ENCODE measurements at regions not wholly inside any gene's neighbourhood (a gene's known extent, or its start where the extent isn't known, plus 50 kb on each side); places are given as distances from the start of the nearest gene placed in this dataset.

GRCh38 chr9:105828171-105828570 lies 133.8 kb downstream of the TMEM38B start:
- DNase-seq (ENCODE audit: extremely low spot score), result no peak
- TF ChIP-seq, protein P1, sequence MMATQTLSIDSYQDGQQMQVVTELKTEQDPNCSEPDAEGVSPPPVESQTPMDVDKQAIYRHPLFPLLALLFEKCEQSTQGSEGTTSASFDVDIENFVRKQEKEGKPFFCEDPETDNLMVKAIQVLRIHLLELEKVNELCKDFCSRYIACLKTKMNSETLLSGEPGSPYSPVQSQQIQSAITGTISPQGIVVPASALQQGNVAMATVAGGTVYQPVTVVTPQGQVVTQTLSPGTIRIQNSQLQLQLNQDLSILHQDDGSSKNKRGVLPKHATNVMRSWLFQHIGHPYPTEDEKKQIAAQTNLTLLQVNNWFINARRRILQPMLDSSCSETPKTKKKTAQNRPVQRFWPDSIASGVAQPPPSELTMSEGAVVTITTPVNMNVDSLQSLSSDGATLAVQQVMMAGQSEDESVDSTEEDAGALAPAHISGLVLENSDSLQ (IDR thresholded peaks at IDR 0.05), result no peak
- TF ChIP-seq HDGF (IDR thresholded peaks at IDR 0.05; ENCODE audit: borderline replicate concordance) (no peak), SP1 (IDR thresholded peaks at IDR 0.05) (no peak), SUZ12 (IDR thresholded peaks at IDR 0.05) (no peak), BHLHE40 (IDR thresholded peaks at IDR 0.05; ENCODE audit: borderline replicate concordance) (no peak), LEF1 (IDR thresholded peaks at IDR 0.05; ENCODE audit: borderline replicate concordance) (no peak), NFRKB (IDR thresholded peaks at IDR 0.05) (no peak), TARDBP (IDR thresholded peaks at IDR 0.05) (no peak), ZNF384 (IDR thresholded peaks at IDR 0.05) (no peak), CTBP1 (IDR thresholded peaks at IDR 0.05; ENCODE audit: borderline replicate concordance) (no peak), L3MBTL2 (conservative IDR thresholded peaks at IDR 0.05) (no peak), FOXA1 (IDR thresholded peaks at IDR 0.05) (no peak), FOXK2 (IDR thresholded peaks at IDR 0.05) (no peak), FOXM1 (IDR thresholded peaks at IDR 0.05; ENCODE audit: borderline replicate concordance) (no peak), ARNT (IDR thresholded peaks at IDR 0.05) (no peak), ELF4 (IDR thresholded peaks at IDR 0.05) (no peak)
- CTCF ChIA-PET, result no interaction called here
- POLR2A ChIA-PET, result no interaction called here

DNA sequence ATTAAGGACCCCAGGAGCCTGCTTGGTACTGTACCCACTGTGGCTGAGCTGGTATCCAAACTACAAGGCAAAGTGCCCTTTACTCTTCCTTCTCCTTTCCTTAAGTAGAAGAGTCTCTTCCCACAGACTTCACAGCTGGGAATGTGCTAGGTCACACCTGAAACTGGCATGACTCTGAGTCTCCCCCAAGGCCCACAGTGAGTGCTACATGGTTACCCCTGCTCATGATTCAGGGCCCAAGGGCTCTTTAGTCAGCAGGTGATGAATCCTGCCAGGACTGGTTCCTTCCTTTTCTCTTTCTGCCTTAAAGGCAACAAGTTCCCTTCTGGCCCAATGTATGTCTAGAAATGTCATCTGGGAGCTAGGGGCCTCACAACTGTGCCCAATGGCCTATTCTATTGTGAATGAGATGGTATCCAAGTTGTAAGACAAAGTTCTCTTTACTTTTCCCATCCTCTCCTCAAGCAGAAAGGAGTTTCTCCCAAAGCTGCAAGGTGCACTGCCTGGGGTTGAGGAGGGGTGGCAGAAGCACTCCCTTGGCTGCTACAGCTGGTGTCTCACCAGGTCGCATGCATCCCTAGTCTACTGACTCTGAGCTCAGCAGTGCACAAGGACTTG lies 134.4 kb downstream of the TMEM38B start:
- ChIA-PET CTCF (no interaction called here), POLR2A (no interaction called here)
- TF ChIP-seq HDGF (IDR thresholded peaks at IDR 0.05; ENCODE audit: borderline replicate concordance), result no peak
- no peak for TF ChIP-seq L3MBTL2 (conservative IDR thresholded peaks at IDR 0.05)
- no peak for TF ChIP-seq ZNF384 (IDR thresholded peaks at IDR 0.05)
- TF ChIP-seq CTBP1 (IDR thresholded peaks at IDR 0.05; ENCODE audit: borderline replicate concordance), result no peak
- TF ChIP-seq, protein P1 (IDR thresholded peaks at IDR 0.05), result no peak
- TF ChIP-seq TARDBP (IDR thresholded peaks at IDR 0.05), result no peak
- no peak for TF ChIP-seq ARNT (IDR thresholded peaks at IDR 0.05)
- TF ChIP-seq SUZ12 (IDR thresholded peaks at IDR 0.05), result no peak
- TF ChIP-seq LEF1 (IDR thresholded peaks at IDR 0.05; ENCODE audit: borderline replicate concordance), result no peak
- DNase-seq (ENCODE audit: extremely low spot score), result no peak

GRCh38 chr9:105830461-105830860 lies 136.1 kb downstream of the TMEM38B start:
- DNase-seq (ENCODE audit: extremely low spot score), result no peak
- ChIA-PET POLR2A (no interaction called here), CTCF (no interaction called here)

GRCh38 chr9:105832096-105832710 lies 137.9 kb downstream of the TMEM38B start:
- TF ChIP-seq CTBP1 (IDR thresholded peaks at IDR 0.05; ENCODE audit: borderline replicate concordance) (no peak), NFRKB (IDR thresholded peaks at IDR 0.05) (no peak), SUZ12 (IDR thresholded peaks at IDR 0.05) (no peak), BHLHE40 (IDR thresholded peaks at IDR 0.05; ENCODE audit: borderline replicate concordance) (no peak), SP1 (IDR thresholded peaks at IDR 0.05) (no peak), L3MBTL2 (conservative IDR thresholded peaks at IDR 0.05) (no peak), FOXK2 (IDR thresholded peaks at IDR 0.05) (no peak), LEF1 (IDR thresholded peaks at IDR 0.05; ENCODE audit: borderline replicate concordance) (no peak), TARDBP (IDR thresholded peaks at IDR 0.05) (no peak), FOXA1 (IDR thresholded peaks at IDR 0.05) (no peak), ZNF384 (IDR thresholded peaks at IDR 0.05) (no peak), FOXM1 (IDR thresholded peaks at IDR 0.05; ENCODE audit: borderline replicate concordance) (no peak), HDGF (IDR thresholded peaks at IDR 0.05; ENCODE audit: borderline replicate concordance) (no peak), ELF4 (IDR thresholded peaks at IDR 0.05) (no peak), ARNT (IDR thresholded peaks at IDR 0.05) (no peak)
- TF ChIP-seq, protein P1 (IDR thresholded peaks at IDR 0.05), result no peak
- CTCF ChIA-PET, result no interaction called here
- POLR2A ChIA-PET, result no interaction called here
- no peak for DNase-seq (ENCODE audit: extremely low spot score)

More at GRCh38 chr9:105830461-105830860, 136.1 kb downstream of the TMEM38B start:
- TF ChIP-seq L3MBTL2 (conservative IDR thresholded peaks at IDR 0.05) (no peak), FOXA1 (IDR thresholded peaks at IDR 0.05) (no peak), FOXK2 (IDR thresholded peaks at IDR 0.05) (no peak), BHLHE40 (IDR thresholded peaks at IDR 0.05; ENCODE audit: borderline replicate concordance) (no peak), SUZ12 (IDR thresholded peaks at IDR 0.05) (no peak), ELF4 (IDR thresholded peaks at IDR 0.05) (no peak), NFRKB (IDR thresholded peaks at IDR 0.05) (no peak)
- TF ChIP-seq, protein P1 (IDR thresholded peaks at IDR 0.05), result no peak

- TF ChIP-seq BHLHE40 (IDR thresholded peaks at IDR 0.05; ENCODE audit: borderline replicate concordance), result no peak
- no peak for TF ChIP-seq LEF1 (IDR thresholded peaks at IDR 0.05; ENCODE audit: borderline replicate concordance)
- TF ChIP-seq, protein P1 (IDR thresholded peaks at IDR 0.05), result no peak
- TF ChIP-seq SUZ12 (IDR thresholded peaks at IDR 0.05), result no peak
- TF ChIP-seq ZNF384 (IDR thresholded peaks at IDR 0.05), result no peak
- no peak for TF ChIP-seq L3MBTL2 (conservative IDR thresholded peaks at IDR 0.05)
- no peak for TF ChIP-seq FOXK2 (IDR thresholded peaks at IDR 0.05)
- POLR2A ChIA-PET, result no interaction called here
- CTCF ChIA-PET, result no interaction called here
- DNase-seq (ENCODE audit: extremely low spot score), result no peak
Observed at GRCh38 chr9:105833271-105833975, 139.1 kb downstream of the TMEM38B start.
